ENCODE measurements at regions not wholly inside any gene's neighbourhood (a gene's known extent, or its start where the extent isn't known, plus 50 kb on each side); places are given as distances from the start of the nearest gene placed in this dataset.
A peak's percentile ranks its signal among the peaks of the same experiment; 100 is the strongest.

DNA sequence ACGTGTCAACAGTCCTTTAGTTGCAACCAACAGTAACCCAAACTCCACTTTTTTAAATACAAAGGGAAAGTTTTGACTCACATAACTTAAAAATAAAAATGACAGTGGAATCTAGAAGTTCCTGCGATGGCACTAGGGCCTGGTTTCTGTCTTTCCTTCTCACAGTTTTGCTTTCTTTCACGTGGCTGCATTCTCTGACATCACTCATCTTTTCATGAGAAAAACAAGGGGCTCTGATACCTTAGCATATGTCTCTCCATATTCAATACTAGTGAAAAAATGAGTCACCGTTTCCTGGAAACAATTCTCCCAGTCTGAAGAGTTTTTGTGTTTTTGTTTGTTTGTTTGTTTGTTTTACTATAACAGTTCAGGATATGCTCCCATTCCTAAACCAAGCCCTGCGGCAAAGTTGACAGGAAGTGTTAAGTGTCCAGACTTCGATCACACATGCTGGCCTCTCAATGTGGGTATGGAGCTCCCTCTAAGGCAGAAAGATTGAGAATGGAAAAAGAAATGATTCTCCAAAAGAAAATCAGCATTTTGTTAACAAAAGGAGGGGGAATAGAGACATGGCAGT is 483.3 kb downstream of the TTLL7 start:
- DNase-seq (ENCODE audit: low spot score) (no peak), ATAC-seq (ENCODE audit: insufficient number of reproducible peaks, low FRiP score, low read depth) (no peak)
- H3K27ac ChIP-seq: no peak overlapping the region
- H3K36me3 ChIP-seq: no peaks in the 10 kb centered on the region
- H3K4me3 ChIP-seq: no peak overlapping the region
- H3K9me3 ChIP-seq: no peaks in the 10 kb centered on the region
- peaks cover 0 to 6% of the 10 kb centered on the region in 2 donors for H3K4me1 ChIP-seq (ENCODE audit: control insufficient read depth in 1 of 2, low read depth in 2 of 2)
- TF ChIP-seq, protein P1, sequence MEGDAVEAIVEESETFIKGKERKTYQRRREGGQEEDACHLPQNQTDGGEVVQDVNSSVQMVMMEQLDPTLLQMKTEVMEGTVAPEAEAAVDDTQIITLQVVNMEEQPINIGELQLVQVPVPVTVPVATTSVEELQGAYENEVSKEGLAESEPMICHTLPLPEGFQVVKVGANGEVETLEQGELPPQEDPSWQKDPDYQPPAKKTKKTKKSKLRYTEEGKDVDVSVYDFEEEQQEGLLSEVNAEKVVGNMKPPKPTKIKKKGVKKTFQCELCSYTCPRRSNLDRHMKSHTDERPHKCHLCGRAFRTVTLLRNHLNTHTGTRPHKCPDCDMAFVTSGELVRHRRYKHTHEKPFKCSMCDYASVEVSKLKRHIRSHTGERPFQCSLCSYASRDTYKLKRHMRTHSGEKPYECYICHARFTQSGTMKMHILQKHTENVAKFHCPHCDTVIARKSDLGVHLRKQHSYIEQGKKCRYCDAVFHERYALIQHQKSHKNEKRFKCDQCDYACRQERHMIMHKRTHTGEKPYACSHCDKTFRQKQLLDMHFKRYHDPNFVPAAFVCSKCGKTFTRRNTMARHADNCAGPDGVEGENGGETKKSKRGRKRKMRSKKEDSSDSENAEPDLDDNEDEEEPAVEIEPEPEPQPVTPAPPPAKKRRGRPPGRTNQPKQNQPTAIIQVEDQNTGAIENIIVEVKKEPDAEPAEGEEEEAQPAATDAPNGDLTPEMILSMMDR (IDR thresholded peaks at IDR 0.05): no peak
- no peaks in the 10 kb centered on the region for H3K27me3 ChIP-seq (replicated peaks; ENCODE audit: insufficient read depth)

- H3K9me3 ChIP-seq: no peaks in the 10 kb centered on the region
- H3K36me3 ChIP-seq: no peaks in the 10 kb centered on the region
- peaks cover 20 to 36% of the 10 kb centered on the region in 2 donors for H3K4me1 ChIP-seq (ENCODE audit: control insufficient read depth in 1 of 2, low read depth in 2 of 2)
- ATAC-seq (ENCODE audit: insufficient number of reproducible peaks, low FRiP score, low read depth): no peak
- H3K27me3 ChIP-seq (replicated peaks; ENCODE audit: insufficient read depth): no peaks in the 10 kb centered on the region
- TF ChIP-seq, protein P1 (IDR thresholded peaks at IDR 0.05): no peak
- H3K4me3 ChIP-seq: no peak overlapping the region
- H3K27ac ChIP-seq: no peak overlapping the region
- no peak for DNase-seq (ENCODE audit: low spot score)
These were observed 486.3 kb downstream of the TTLL7 start for GRCh38 chr1:83512373-83513193.

- TF ChIP-seq, protein P1 (IDR thresholded peaks at IDR 0.05): no peak
- no peak overlapping the region for H3K4me3 ChIP-seq
- DNase-seq (ENCODE audit: low spot score): no peak
These were observed 487.7 kb downstream of the TTLL7 start for GRCh38 chr1:83511146-83511726.

GRCh38 chr1:83509301-83509781 is 489.6 kb downstream of the TTLL7 start:
- Histone ChIP-seq H3K36me3 (no peaks in the 10 kb centered on the region), H3K27me3 (replicated peaks; ENCODE audit: insufficient read depth) (no peaks in the 10 kb centered on the region), H3K27ac (peak overlapping the region; percentile 54 to 70), H3K4me3 (no peak overlapping the region), H3K4me1 (ENCODE audit: control insufficient read depth in 1 of 2, low read depth in 2 of 2) (peaks cover 20 to 41% of the 10 kb centered on the region in 2 donors), H3K9me3 (no peaks in the 10 kb centered on the region)
- TF ChIP-seq, protein P1 (IDR thresholded peaks at IDR 0.05): no peak
- ATAC-seq (ENCODE audit: insufficient number of reproducible peaks, low FRiP score, low read depth) (peak; percentile 65), DNase-seq (ENCODE audit: low spot score) (no peak)

More at GRCh38 chr1:83511146-83511726, 487.7 kb downstream of the TTLL7 start:
- Histone ChIP-seq H3K27me3 (replicated peaks; ENCODE audit: insufficient read depth) (no peaks in the 10 kb centered on the region), H3K9me3 (no peaks in the 10 kb centered on the region), H3K4me1 (ENCODE audit: control insufficient read depth in 1 of 2, low read depth in 2 of 2) (peaks cover 20 to 41% of the 10 kb centered on the region in 2 donors), H3K36me3 (no peaks in the 10 kb centered on the region), H3K27ac (no peak overlapping the region)
- no peak for ATAC-seq (ENCODE audit: insufficient number of reproducible peaks, low FRiP score, low read depth)

Data from thoracic aorta (tissue), 2 donors.